Neural cell (in vitro differentiated cells): ENCODE measurements at regions not wholly inside any gene's neighbourhood (a gene's known extent, or its start where the extent isn't known, plus 50 kb on each side); places are given as distances from the start of the nearest gene placed in this dataset.

Experiments
- H2AFZ ChIP-seq: fragments of 200-600, 300-800 bp; sonication (generic), shearing (Covaris generic); 2 replicates; pipeline ENCODE4 v1.6.0; 2014; ENCODE audit warnings: low read depth, mild to moderate bottlenecking, antibody characterized with exemption, low read length, moderate library complexity
- H3F3A ChIP-seq: fragments of 200-600 bp; shearing (Covaris generic); 2 replicates; pipeline ENCODE4 v1.6.1; 2016; ENCODE audit warnings: mild to moderate bottlenecking, moderate library complexity, mixed read lengths, antibody characterized with exemption, low read length; ENCODE audit not compliant: insufficient read depth, poor library complexity, severe bottlenecking
- H3K27ac ChIP-seq: fragments of 200-600, 300-800 bp; sonication (generic), shearing (Covaris generic); 2 replicates; pipeline ENCODE4 v1.5.1; 2014; ENCODE audit warnings: mild to moderate bottlenecking, low read length, moderate library complexity
- H3K27me3 ChIP-seq: fragments of 300-800, 200-600 bp; sonication (generic), shearing (Covaris generic); 2 replicates; pipeline ENCODE4 v1.6.0; 2014; ENCODE audit warnings: mild to moderate bottlenecking, low read depth, low read length, moderate library complexity; ENCODE audit not compliant: insufficient read depth
- H3K36me3 ChIP-seq: fragments of 300-800, 200-600 bp; sonication (generic), shearing (Covaris generic); 2 replicates; pipeline ENCODE4 v1.5.1; 2014; ENCODE audit warnings: mild to moderate bottlenecking, antibody characterized with exemption, low read length, moderate library complexity; ENCODE audit not compliant: insufficient read depth
- H3K4me2 ChIP-seq: fragments of 300-800, 200-600 bp; sonication (generic), shearing (Covaris generic); 2 replicates; pipeline ENCODE4 v1.6.0; 2014; ENCODE audit warnings: mild to moderate bottlenecking, low read length
- H3K4me3 ChIP-seq: fragments of 300-800, 200-600 bp; sonication (generic), shearing (Covaris generic); 2 replicates; pipeline ENCODE4 v1.5.1; 2014; ENCODE audit warnings: mild to moderate bottlenecking, low read length, moderate library complexity
- H3K79me2 ChIP-seq: fragments of 200-600 bp; shearing (Covaris generic); replicated peaks from 2 replicates; pipeline ENCODE4 v1.6.0; 2014; ENCODE audit warnings: mild to moderate bottlenecking, low read length, moderate library complexity; ENCODE audit not compliant: insufficient read depth
- H3K9ac ChIP-seq: fragments of 300-800, 200-600 bp; sonication (generic), shearing (Covaris generic); 2 replicates; pipeline ENCODE4 v1.6.1; 2016; ENCODE audit warnings: mild to moderate bottlenecking, low read length, mixed read lengths
- H3K9me2 ChIP-seq: fragments of 200-600 bp; shearing (Covaris generic); 2 replicates; pipeline ENCODE4 v1.6.1; 2016; ENCODE audit warnings: mild to moderate bottlenecking, low read length, mixed read lengths; ENCODE audit not compliant: insufficient read depth
- H3K9me3 ChIP-seq: fragments of 200-600, 300-800 bp; sonication (generic), shearing (Covaris generic); 2 replicates; pipeline ENCODE4 v1.6.1; 2016; ENCODE audit warnings: mild to moderate bottlenecking, mixed run types, low read length, moderate library complexity, mixed read lengths
- H4K20me1 ChIP-seq: fragments of 200-600 bp; shearing (Covaris generic); 2 replicates; pipeline ENCODE4 v1.6.1; 2016; ENCODE audit warnings: mild to moderate bottlenecking, mixed run types; ENCODE audit not compliant: insufficient read depth
- CTCF ChIP-seq: fragments of 450-650 bp; IDR thresholded peaks from 2 replicates; pipeline ENCODE4 v1.5.1; 2014; ENCODE audit warnings: antibody characterized with exemption, mild to moderate bottlenecking, moderate library complexity; ENCODE audit not compliant: poor library complexity, severe bottlenecking
- EP300 ChIP-seq: fragments of 450-650 bp; conservative IDR thresholded peaks from 2 replicates; pipeline ENCODE4 v1.6.1; 2014; ENCODE audit warnings: antibody characterized with exemption, mild to moderate bottlenecking, moderate library complexity; ENCODE audit not compliant: poor library complexity, severe bottlenecking
- EZH2 ChIP-seq: fragments of 200-600, 300-800 bp; shearing (Covaris generic), sonication (generic); IDR thresholded peaks from 2 replicates; pipeline ENCODE4 v1.6.1; 2014; ENCODE audit warnings: antibody characterized with exemption, low read length, borderline replicate concordance, mild to moderate bottlenecking; ENCODE audit not compliant: insufficient read depth, poor library complexity, severe bottlenecking
- MXI1 ChIP-seq: fragments of 450-650 bp; conservative IDR thresholded peaks from 2 replicates; pipeline ENCODE4 v1.6.1; 2014; ENCODE audit warnings: antibody characterized with exemption, mild to moderate bottlenecking; ENCODE audit not compliant: poor library complexity, severe bottlenecking
- POLR2AphosphoS5 ChIP-seq: IDR thresholded peaks from 2 replicates; pipeline ENCODE4 v1.6.1; 2012
- RAD21 ChIP-seq: fragments of 450-650 bp; conservative IDR thresholded peaks from 2 replicates; pipeline ENCODE4 v1.6.1; 2014; ENCODE audit warnings: antibody characterized with exemption, mild to moderate bottlenecking, moderate library complexity
- SMC3 ChIP-seq: fragments of 450-650 bp; conservative IDR thresholded peaks from 2 replicates; pipeline ENCODE4 v1.6.1; 2014; ENCODE audit warnings: antibody characterized with exemption, mild to moderate bottlenecking, moderate library complexity; ENCODE audit not compliant: poor library complexity
- TAF1 ChIP-seq: IDR thresholded peaks from 2 replicates; pipeline ENCODE4 v1.6.1; 2012; ENCODE audit warnings: low read depth
- TF ChIP-seq, protein P1 (sequence below): IDR thresholded peaks from 2 replicates; pipeline ENCODE4 v1.6.1; 2012; ENCODE audit warnings: borderline replicate concordance

GRCh38 chr4:179268791-179269190, 1826.6 kb upstream of the AGA start:
- H3K36me3 ChIP-seq: no peaks in the 10 kb centered on the region
- H3K27me3 ChIP-seq: no peaks in the 10 kb centered on the region
- no peak overlapping the region for H3K4me2 ChIP-seq
- H3K4me3 ChIP-seq: no peak overlapping the region
- no peaks in the 10 kb centered on the region for H3F3A ChIP-seq
- no peak overlapping the region for H3K9ac ChIP-seq
- H3K79me2 ChIP-seq: no peaks in the 10 kb centered on the region
- no peak overlapping the region for H3K27ac ChIP-seq
- no peaks in the 10 kb centered on the region for H4K20me1 ChIP-seq
- no peaks in the 10 kb centered on the region for H3K9me2 ChIP-seq
- no peaks in the 10 kb centered on the region for H3K9me3 ChIP-seq
- no peak overlapping the region for H2AFZ ChIP-seq
- TF ChIP-seq POLR2AphosphoS5: no peak
- no peak for TF ChIP-seq EZH2
- no peak for TF ChIP-seq RAD21
- TF ChIP-seq MXI1: no peak
- no peak for TF ChIP-seq CTCF
- no peak for TF ChIP-seq SMC3
- no peak for TF ChIP-seq TAF1
- TF ChIP-seq EP300: no peak
- TF ChIP-seq, protein P1, sequence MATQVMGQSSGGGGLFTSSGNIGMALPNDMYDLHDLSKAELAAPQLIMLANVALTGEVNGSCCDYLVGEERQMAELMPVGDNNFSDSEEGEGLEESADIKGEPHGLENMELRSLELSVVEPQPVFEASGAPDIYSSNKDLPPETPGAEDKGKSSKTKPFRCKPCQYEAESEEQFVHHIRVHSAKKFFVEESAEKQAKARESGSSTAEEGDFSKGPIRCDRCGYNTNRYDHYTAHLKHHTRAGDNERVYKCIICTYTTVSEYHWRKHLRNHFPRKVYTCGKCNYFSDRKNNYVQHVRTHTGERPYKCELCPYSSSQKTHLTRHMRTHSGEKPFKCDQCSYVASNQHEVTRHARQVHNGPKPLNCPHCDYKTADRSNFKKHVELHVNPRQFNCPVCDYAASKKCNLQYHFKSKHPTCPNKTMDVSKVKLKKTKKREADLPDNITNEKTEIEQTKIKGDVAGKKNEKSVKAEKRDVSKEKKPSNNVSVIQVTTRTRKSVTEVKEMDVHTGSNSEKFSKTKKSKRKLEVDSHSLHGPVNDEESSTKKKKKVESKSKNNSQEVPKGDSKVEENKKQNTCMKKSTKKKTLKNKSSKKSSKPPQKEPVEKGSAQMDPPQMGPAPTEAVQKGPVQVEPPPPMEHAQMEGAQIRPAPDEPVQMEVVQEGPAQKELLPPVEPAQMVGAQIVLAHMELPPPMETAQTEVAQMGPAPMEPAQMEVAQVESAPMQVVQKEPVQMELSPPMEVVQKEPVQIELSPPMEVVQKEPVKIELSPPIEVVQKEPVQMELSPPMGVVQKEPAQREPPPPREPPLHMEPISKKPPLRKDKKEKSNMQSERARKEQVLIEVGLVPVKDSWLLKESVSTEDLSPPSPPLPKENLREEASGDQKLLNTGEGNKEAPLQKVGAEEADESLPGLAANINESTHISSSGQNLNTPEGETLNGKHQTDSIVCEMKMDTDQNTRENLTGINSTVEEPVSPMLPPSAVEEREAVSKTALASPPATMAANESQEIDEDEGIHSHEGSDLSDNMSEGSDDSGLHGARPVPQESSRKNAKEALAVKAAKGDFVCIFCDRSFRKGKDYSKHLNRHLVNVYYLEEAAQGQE: no peak

DNA sequence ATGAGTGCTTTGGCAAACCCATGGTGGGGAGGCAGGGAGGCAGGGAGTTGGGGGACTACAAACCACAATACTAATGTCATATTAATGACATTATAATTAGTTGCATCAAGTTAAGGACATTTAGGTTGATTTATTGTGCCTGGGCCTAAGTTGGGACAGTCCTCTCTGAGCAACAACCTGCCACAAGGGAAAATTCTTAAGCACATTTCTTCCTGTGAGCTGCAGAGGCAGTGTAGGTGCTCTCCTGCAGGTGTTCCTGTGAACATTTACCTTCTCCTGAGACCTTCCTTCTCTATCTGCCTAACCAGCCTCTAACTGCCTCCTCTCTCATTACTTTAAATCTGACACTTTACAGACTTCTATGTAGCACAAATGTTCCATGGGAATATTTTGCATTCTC, 1830.0 kb upstream of the AGA start:
- Histone ChIP-seq H3K9me2 (no peaks in the 10 kb centered on the region), H3K4me3 (no peak overlapping the region), H3K4me2 (no peak overlapping the region), H3K9ac (no peak overlapping the region), H3K9me3 (no peaks in the 10 kb centered on the region), H3K27me3 (no peaks in the 10 kb centered on the region), H3F3A (no peaks in the 10 kb centered on the region), H3K36me3 (no peaks in the 10 kb centered on the region), H3K27ac (no peak overlapping the region), H3K79me2 (no peaks in the 10 kb centered on the region), H2AFZ (no peak overlapping the region), H4K20me1 (no peaks in the 10 kb centered on the region)
- no peak for TF ChIP-seq POLR2AphosphoS5

DNA sequence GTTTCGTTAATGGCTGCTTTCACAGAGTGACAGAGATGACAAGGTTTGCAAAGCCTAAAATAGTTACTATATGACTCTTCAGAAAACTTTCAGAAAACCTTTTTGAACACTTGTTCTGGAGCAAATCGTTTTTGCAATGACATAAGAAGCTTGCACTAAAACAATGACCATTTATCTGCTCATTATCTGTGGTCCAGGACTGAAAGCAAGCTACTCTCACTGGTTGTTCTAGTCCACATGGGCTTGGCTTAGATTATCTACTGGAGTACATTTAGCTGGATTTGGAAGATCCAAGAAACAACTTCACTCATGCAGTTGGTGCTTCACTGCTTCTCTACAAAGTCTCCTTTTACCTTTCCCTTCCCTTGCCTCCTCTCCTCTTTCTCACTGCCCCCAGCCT, 1836.4 kb upstream of the AGA start:
- Histone ChIP-seq H3K27ac (no peak overlapping the region), H3K36me3 (no peaks in the 10 kb centered on the region), H3K79me2 (no peaks in the 10 kb centered on the region), H2AFZ (no peak overlapping the region), H3K9me2 (no peaks in the 10 kb centered on the region), H3K4me3 (no peak overlapping the region), H3F3A (no peaks in the 10 kb centered on the region), H3K4me2 (no peak overlapping the region), H3K27me3 (no peaks in the 10 kb centered on the region), H3K9me3 (no peaks in the 10 kb centered on the region), H4K20me1 (no peaks in the 10 kb centered on the region), H3K9ac (no peak overlapping the region)
- TF ChIP-seq EZH2 (no peak), TAF1 (no peak), SMC3 (no peak)
